Progenitor cell of endocrine pancreas (in vitro differentiated cells): ENCODE measurements at regions not wholly inside any gene's neighbourhood (a gene's known extent, or its start where the extent isn't known, plus 50 kb on each side); places are given as distances from the start of the nearest gene placed in this dataset.

Experiments
- DNase-seq: peaks from one replicate; pipeline ENCODE4 v3.0.0; 2021; ENCODE audit warnings: low spot score; ENCODE audit not compliant: unreplicated experiment
- H3K27ac Mint-ChIP-seq: 2 replicates; pipeline ENCODE4 v1.8.0; 2021; ENCODE audit warnings: mild to moderate bottlenecking, moderate library complexity, mixed read lengths
- H3K27me3 Mint-ChIP-seq: 2 replicates; pipeline ENCODE4 v1.8.0; 2021; ENCODE audit warnings: mixed read lengths
- H3K36me3 Mint-ChIP-seq: 2 replicates; pipeline ENCODE4 v1.8.0; 2022; ENCODE audit warnings: mixed read lengths; ENCODE audit not compliant: insufficient read depth
- H3K4me1 Mint-ChIP-seq: 2 replicates; pipeline ENCODE4 v1.8.0; 2021; ENCODE audit warnings: low read depth, mixed read lengths
- H3K4me3 Mint-ChIP-seq: 2 replicates; pipeline ENCODE4 v1.8.0; 2021; ENCODE audit warnings: low read depth, mild to moderate bottlenecking, moderate library complexity, mixed read lengths
- H3K9me3 Mint-ChIP-seq: 2 replicates; pipeline ENCODE4 v1.8.0; 2021; ENCODE audit warnings: low read depth, mixed read lengths
- CTCF ChIP-seq: fragments of 200-600 bp; sonication (generic); IDR thresholded peaks from one replicate; pipeline ENCODE4 v1.5.0; 2021; ENCODE audit warnings: antibody characterized with exemption, mild to moderate bottlenecking; ENCODE audit not compliant: unreplicated experiment

- Mint-ChIP-seq H3K36me3 (no peaks in the 10 kb centered on the region), H3K27ac (no peak overlapping the region), H3K4me3 (no peak overlapping the region), H3K4me1 (no peaks in the 10 kb centered on the region), H3K27me3 (no peaks in the 10 kb centered on the region), H3K9me3 (no peaks in the 10 kb centered on the region)
- TF ChIP-seq CTCF: no peak
- no peak for DNase-seq
Measured at GRCh38 chr18:26642440-26643348, 94.3 kb upstream of the KCTD1 start.

GRCh38 chr18:26640541-26640940, 92.2 kb upstream of the KCTD1 start:
- DNase-seq: no peak
- Mint-ChIP-seq H3K27ac (no peak overlapping the region), H3K9me3 (no peaks in the 10 kb centered on the region), H3K4me1 (no peaks in the 10 kb centered on the region), H3K36me3 (no peaks in the 10 kb centered on the region), H3K4me3 (no peak overlapping the region), H3K27me3 (no peaks in the 10 kb centered on the region)
- TF ChIP-seq CTCF: no peak

- H3K9me3 Mint-ChIP-seq: no peaks in the 10 kb centered on the region
- no peaks in the 10 kb centered on the region for H3K27me3 Mint-ChIP-seq
- no peak overlapping the region for H3K27ac Mint-ChIP-seq
- TF ChIP-seq CTCF: no peak
- no peaks in the 10 kb centered on the region for H3K4me1 Mint-ChIP-seq
- H3K36me3 Mint-ChIP-seq: no peaks in the 10 kb centered on the region
- H3K4me3 Mint-ChIP-seq: no peak overlapping the region
- DNase-seq: no peak
Measured at GRCh38 chr18:26639149-26639548, 90.8 kb upstream of the KCTD1 start.

- no peak overlapping the region for H3K27ac Mint-ChIP-seq
- H3K4me1 Mint-ChIP-seq: no peaks in the 10 kb centered on the region
- H3K9me3 Mint-ChIP-seq: no peaks in the 10 kb centered on the region
- DNase-seq: no peak
- no peak overlapping the region for H3K4me3 Mint-ChIP-seq
- no peak for TF ChIP-seq CTCF
- H3K27me3 Mint-ChIP-seq: no peaks in the 10 kb centered on the region
- no peaks in the 10 kb centered on the region for H3K36me3 Mint-ChIP-seq
Measured at GRCh38 chr18:26637983-26638382, 89.6 kb upstream of the KCTD1 start.

GRCh38 chr18:26637324-26637723, 89.0 kb upstream of the KCTD1 start:
- Mint-ChIP-seq H3K27ac (no peak overlapping the region), H3K36me3 (no peaks in the 10 kb centered on the region), H3K9me3 (no peaks in the 10 kb centered on the region), H3K4me1 (no peaks in the 10 kb centered on the region), H3K27me3 (no peaks in the 10 kb centered on the region), H3K4me3 (no peak overlapping the region)
- DNase-seq: no peak
- no peak for TF ChIP-seq CTCF
